K562 (cell line): ENCODE measurements at regions not wholly inside any gene's neighbourhood (a gene's known extent, or its start where the extent isn't known, plus 50 kb on each side); places are given as distances from the start of the nearest gene placed in this dataset.

ENCODE experiments used
- ATAC-seq: fragments of 200-7000 bp; cut with Tn5 transposase; 3 replicates; pipeline ENCODE4 v1.9.1; 2020; ENCODE audit warnings: moderate library complexity
- BruUV-seq: library from RNA; stranded (reverse); fragments of 400-500 nt; replicated peaks from 2 replicates; lab custom pipeline; 2021; lab: Mats Ljungman, UMichigan
- CTCF ChIA-PET: fragments of 300-600 bp; formaldehyde crosslinking; extraction: SDS; loops from one replicate; lab custom pipeline; 2021; ENCODE audit warnings: low intra/inter-chr PET ratio; lab: Yijun Ruan, JAX
- POLR2A ChIA-PET: fragments of 300-600, 350-650 bp; sonication (Branson Sonifier 250); formaldehyde crosslinking; extraction: SDS; loops from one replicate; lab custom pipeline; 2021; ENCODE audit warnings: antibody characterized with exemption, inconsistent platforms; lab: Yijun Ruan, JAX
- DNase-seq, 4 experiments: peaks; one replicate each; pipeline versions ENCODE4 v3.0.0 to v3.0.0-alpha.2; 2011 to 2018; ENCODE audit warnings: low spot score in 3 of 4, mixed read lengths in 3 of 4; ENCODE audit errors: extremely low read depth in 1 of 4
- FAIRE-seq: peaks from 2 replicates; lab custom pipeline; 2011; peaks lifted over from hg19 to GRCh38; lab: Jason Lieb, UNC
- H2AFZ ChIP-seq: 2 replicates; pipeline ENCODE4 v1.6.0; 2011; ENCODE audit warnings: low read depth, low read length, control low read depth, inconsistent platforms
- H3K27ac ChIP-seq: fragments of 200-600 bp; 3 replicates; pipeline ENCODE4 v1.8.0; 2011; ENCODE audit warnings: low read depth, mild to moderate bottlenecking, control low read depth, inconsistent platforms, low read length, moderate library complexity, mixed read lengths; ENCODE audit errors: extremely low read depth
- H3K27me3 ChIP-seq, 2 experiments: fragments of 300-600 bp in 1 of 2; 2 replicates in 1 of 2; 3 replicates in 1 of 2; pipeline versions ENCODE4 v1.6.0 to v1.8.0; 2011; ENCODE audit warnings: inconsistent platforms in 2 of 2, low read length in 2 of 2, mild to moderate bottlenecking in 1 of 2, mixed read lengths in 1 of 2, moderate library complexity in 1 of 2; ENCODE audit not compliant: control insufficient read depth in 2 of 2, insufficient read depth in 2 of 2
- H3K36me3 ChIP-seq: fragments of 300-600 bp; 3 replicates; pipeline ENCODE4 v1.8.0; 2011; ENCODE audit warnings: mild to moderate bottlenecking, low read length, inconsistent platforms; ENCODE audit not compliant: control insufficient read depth, insufficient read depth
- H3K4me1 ChIP-seq, 2 experiments: fragments of 200-600 bp in 1 of 2; replicated peaks in 1 of 2; 2 replicates in 1 of 2; 3 replicates in 1 of 2; pipeline versions ENCODE4 v1.5.1 to v1.8.0; 2011; ENCODE audit warnings: inconsistent platforms in 2 of 2, low read length in 2 of 2, mild to moderate bottlenecking in 1 of 2, mixed read lengths in 1 of 2, moderate library complexity in 1 of 2; ENCODE audit not compliant: control insufficient read depth in 2 of 2, insufficient read depth in 2 of 2
- H3K4me2 ChIP-seq: 2 replicates; pipeline ENCODE4 v1.6.1; 2011; ENCODE audit warnings: low read length, control low read depth, inconsistent platforms, mixed read lengths; ENCODE audit not compliant: insufficient read depth
- H3K4me3 ChIP-seq: fragments of 200-600 bp; sonication (generic), shearing (Covaris generic); 2 replicates; pipeline ENCODE4 v1.5.1; 2016; ENCODE audit warnings: control low read depth, inconsistent platforms
- H3K79me2 ChIP-seq: fragments of 200-600 bp; 3 replicates; pipeline ENCODE4 v1.8.0; 2011; ENCODE audit warnings: low read length, inconsistent platforms; ENCODE audit not compliant: control insufficient read depth, insufficient read depth
- H3K9ac ChIP-seq, 2 experiments: 2 replicates each; pipeline versions ENCODE4 v1.6.0 to v1.6.1; 2011; ENCODE audit warnings: low read depth in 2 of 2, low read length in 2 of 2, control low read depth in 1 of 2, inconsistent platforms in 1 of 2, mild to moderate bottlenecking in 1 of 2, mixed read lengths in 1 of 2; ENCODE audit not compliant: insufficient read depth in 1 of 2
- H3K9me1 ChIP-seq: one replicate; pipeline ENCODE4 v1.6.0; 2011; ENCODE audit warnings: inconsistent platforms, mild to moderate bottlenecking, low read length, moderate library complexity; ENCODE audit not compliant: control insufficient read depth, insufficient read depth
- H3K9me3 ChIP-seq: replicated peaks from 2 replicates; pipeline ENCODE4 v1.5.1; 2011; ENCODE audit warnings: low read depth, low read length, inconsistent platforms; ENCODE audit not compliant: control insufficient read depth, insufficient read depth
- H4K20me1 ChIP-seq: replicated peaks from 2 replicates; pipeline ENCODE4 v1.6.1; 2011; ENCODE audit warnings: low read length, inconsistent platforms, mixed read lengths; ENCODE audit not compliant: control insufficient read depth, insufficient read depth
- ADNP ChIP-seq: fragments of 200-800 bp; sonication (Bioruptor generic); IDR thresholded peaks from 2 replicates; pipeline ENCODE4 v1.6.1; 2016; ENCODE audit warnings: missing genetic modification characterization, missing compliant biosample characterization
- BRCA1 ChIP-seq, 2 experiments: fragments of 450-650 bp in 1 of 2; sonication (generic) in 1 of 2; formaldehyde crosslinking in 1 of 2; IDR thresholded peaks; 2 replicates each; pipeline versions ENCODE4 v1.5.0 to v1.6.1; 2017 to 2020; ENCODE audit warnings: mild to moderate bottlenecking in 1 of 2, missing genetic modification reagents in 1 of 2
- GABPB2 ChIP-seq: fragments of 250-450 bp; sonication (Bioruptor Pico); conservative IDR thresholded peaks from 2 replicates; pipeline ENCODE4 v1.5.1; 2021; ENCODE audit warnings: mild to moderate bottlenecking
- JUND ChIP-seq, 2 experiments: IDR thresholded peaks; 2 replicates in 1 of 2; 3 replicates in 1 of 2; pipeline ENCODE4 v1.6.1; 2011; ENCODE audit warnings: borderline replicate concordance in 2 of 2, low read depth in 2 of 2, low read length in 2 of 2, improper control_type of control experiment in 1 of 2, missing biosample characterization in 1 of 2, missing genetic modification characterization in 1 of 2, missing genetic modification reagents in 1 of 2
- PRDM10 ChIP-seq: fragments of 450-650 bp; IDR thresholded peaks from 2 replicates; pipeline ENCODE4 v1.6.1; 2018; ENCODE audit not compliant: partially characterized antibody
- RHOXF2B ChIP-seq: fragments of 250-450 bp; sonication (Bioruptor Pico); conservative IDR thresholded peaks from 2 replicates; pipeline ENCODE4 v1.5.1; 2021
- SNIP1 ChIP-seq: fragments of 450-650 bp; IDR thresholded peaks from 2 replicates; pipeline ENCODE4 v1.7.1; 2017; ENCODE audit warnings: low read depth, mild to moderate bottlenecking
- SOX6 ChIP-seq: fragments of 450-650 bp; IDR thresholded peaks from 2 replicates; pipeline ENCODE4 v1.6.1; 2014; ENCODE audit warnings: mild to moderate bottlenecking
- ZBTB1 ChIP-seq: sonication (generic); formaldehyde crosslinking; IDR thresholded peaks from 2 replicates; pipeline ENCODE4 v1.8.1; 2023; ENCODE audit warnings: missing genetic modification reagents, low read depth, mild to moderate bottlenecking, borderline replicate concordance
- ZEB2 ChIP-seq: fragments of 450-650 bp; IDR thresholded peaks from 2 replicates; pipeline ENCODE4 v1.6.1; 2016
- ZNF408 ChIP-seq: fragments of 250-450 bp; sonication (Bioruptor Pico); IDR thresholded peaks from 2 replicates; pipeline ENCODE4 v1.4.0; 2020; ENCODE audit warnings: low read depth, mild to moderate bottlenecking, moderate library complexity
- ZNF584 ChIP-seq: fragments of 200-800 bp; sonication (Bioruptor generic); IDR thresholded peaks from 2 replicates; pipeline ENCODE4 v1.6.1; 2016; ENCODE audit warnings: low read depth, mild to moderate bottlenecking, missing genetic modification characterization, missing compliant biosample characterization
- WGBS: fragments of 100-300 bp; shearing (Covaris generic); methylation state at CpG from one replicate; pipeline ENCODE4 v1.1.6; 2016; ENCODE audit warnings: low coverage, mixed read lengths; ENCODE audit not compliant: insufficient coverage; ENCODE audit errors: missing lambda C conversion rate; 5-methylcytosine and 5-hydroxymethylcytosine counted together
- in situ Hi-C: fragments of 300-500 bp; cut with MboI; formaldehyde crosslinking; loops from 4 replicates; pipeline ENCODE4 v1.15.0; 2018; ENCODE audit warnings: inconsistent platforms, mixed read lengths
- intact Hi-C: fragments of 100-400 bp; cut with micrococcal nuclease; formaldehyde crosslinking; loops from 2 replicates; pipeline ENCODE4 v1.14.2; 2022

GRCh38 chr11:127576210-127576609 lies 575.6 kb upstream of the KIRREL3 start:
- DNase-seq (no peak), ATAC-seq (no peak), FAIRE-seq (no peak)
- no peaks in the 10 kb centered on the region for H3K9me1 ChIP-seq
- no peaks in the 10 kb centered on the region for H3K27me3 ChIP-seq
- 1% methylated on average over 7 of the region's 7 CpGs for WGBS
- ChIA-PET CTCF (no interaction called here), POLR2A (no interaction called here)
- no peaks in the 10 kb centered on the region for H3K4me1 ChIP-seq
- H3K9me3 ChIP-seq, result no peaks in the 10 kb centered on the region
- H3K79me2 ChIP-seq, result no peaks in the 10 kb centered on the region
- BruUV-seq, result no TSS peak
- H2AFZ ChIP-seq, result no peak overlapping the region
- intact Hi-C loops (no loop called here), in situ Hi-C loops (no loop called here)
- H3K36me3 ChIP-seq, result no peaks in the 10 kb centered on the region
- H3K9ac ChIP-seq, result no peak overlapping the region
- no peak overlapping the region for H3K27ac ChIP-seq
- no peaks in the 10 kb centered on the region for H4K20me1 ChIP-seq
- H3K4me2 ChIP-seq, result no peak overlapping the region
- no peak overlapping the region for H3K4me3 ChIP-seq
- TF ChIP-seq SNIP1 (no peak), GABPB2 (CRISPR knock-in tag) (no peak), RHOXF2B (CRISPR knock-in tag) (no peak), BRCA1 (IDR thresholded peaks at IDR 0.05) (no peak), BRCA1 (CRISPR knock-in tag; IDR thresholded peaks at IDR 0.05) (no peak), ZNF584 (no peak), JUND (IDR thresholded peaks at IDR 0.05; ENCODE audit: borderline replicate concordance, low read depth, low read length) (no peak), JUND (tag; IDR thresholded peaks at IDR 0.05; ENCODE audit: borderline replicate concordance, low read depth, low read length) (no peak), ZNF408 (CRISPR knock-in tag) (no peak), ZBTB1 (no peak), ADNP (no peak), PRDM10 (no peak), SOX6 (no peak), ZEB2 (no peak)
- TF ChIP-seq, all 486 proteins: peak for 0
